HG02870 (cell line): ENCODE measurements at regions not wholly inside any gene's neighbourhood (a gene's known extent, or its start where the extent isn't known, plus 50 kb on each side); places are given as distances from the start of the nearest gene placed in this dataset.
A peak's percentile ranks its signal among the peaks of the same experiment; 100 is the strongest.

Experiments
- ATAC-seq: cut with Tn5 transposase; IDR thresholded peaks from one replicate; pipeline ENCODE4 v1.9.1; 2021; ENCODE audit warnings: mild to moderate bottlenecking, moderate library complexity; ENCODE audit not compliant: unreplicated experiment

DNA sequence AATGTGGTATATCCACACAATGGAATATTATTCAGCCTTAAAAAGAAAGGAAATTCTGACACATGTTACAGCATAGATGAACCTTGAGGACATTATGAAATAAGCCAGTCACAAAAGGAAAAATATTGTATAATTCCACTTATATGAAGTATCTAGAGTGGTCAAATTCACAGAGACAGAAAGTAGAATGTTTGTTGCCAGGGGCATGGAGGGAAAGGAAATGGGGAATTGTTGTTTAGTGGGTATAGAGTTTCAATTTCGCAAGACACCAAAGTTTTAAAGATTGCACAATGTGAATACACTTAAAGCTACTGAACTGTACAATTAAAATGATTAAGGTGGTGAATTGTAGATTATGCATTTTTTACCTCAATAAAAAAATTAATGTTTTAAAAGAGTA lies 92.9 kb downstream of the TXNL1 start:
- ATAC-seq, result no peak

DNA sequence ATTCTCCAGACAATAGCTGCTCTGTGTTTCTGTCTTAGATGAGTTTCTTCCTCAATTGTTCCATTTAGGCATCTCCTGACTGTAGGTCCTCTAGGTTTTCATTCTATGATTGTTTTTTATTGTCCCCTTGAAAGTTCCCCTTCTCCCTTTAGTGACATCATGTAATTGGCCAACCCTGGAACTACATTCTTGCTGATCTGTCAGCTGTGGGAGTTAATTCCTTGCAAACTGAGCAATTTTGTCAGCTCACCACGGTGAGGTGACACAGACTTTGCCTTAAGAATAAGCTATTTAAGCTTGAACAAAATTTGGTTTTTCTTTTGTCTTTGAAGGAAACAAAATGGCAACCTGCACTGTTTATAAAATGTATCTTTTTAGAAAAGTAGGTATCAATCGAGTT lies 95.9 kb downstream of the TXNL1 start:
- ATAC-seq, result no peak

GRCh38 chr18:56541793-56542192 lies 96.6 kb downstream of the TXNL1 start:
- peak; percentile 47 for ATAC-seq

GRCh38 chr18:56541340-56541739 lies 97.1 kb downstream of the TXNL1 start:
- ATAC-seq, result no peak

- no peak for ATAC-seq
These were observed 99.6 kb downstream of the TXNL1 start for GRCh38 chr18:56538746-56539145.

- ATAC-seq, result peak; percentile 100
These were observed 106.1 kb downstream of the TXNL1 start for GRCh38 chr18:56532176-56532840.

DNA sequence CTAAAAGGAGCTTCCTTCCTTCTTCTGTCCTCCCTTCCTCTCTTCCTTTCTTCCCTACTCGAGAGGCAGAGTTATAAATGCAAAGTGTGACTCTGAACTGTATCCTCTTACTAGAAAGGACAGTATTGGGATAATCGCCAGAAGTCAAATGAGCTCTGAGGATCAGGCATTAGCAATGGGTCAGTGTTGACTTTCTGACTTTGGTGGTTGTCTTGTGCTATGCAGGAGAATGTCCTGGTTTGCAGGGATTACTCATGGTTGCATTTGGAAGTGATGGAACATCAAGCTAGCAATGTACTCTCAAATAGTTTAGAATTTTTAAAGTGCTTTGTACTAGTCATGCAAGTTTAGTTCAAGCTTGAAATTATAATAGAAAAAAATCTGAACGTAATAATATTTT lies 115.6 kb downstream of the TXNL1 start:
- ATAC-seq, result no peak

GRCh38 chr18:56521263-56521662 lies 117.1 kb downstream of the TXNL1 start:
- no peak for ATAC-seq

GRCh38 chr18:56517761-56518160 lies 120.6 kb downstream of the TXNL1 start:
- no peak for ATAC-seq

DNA sequence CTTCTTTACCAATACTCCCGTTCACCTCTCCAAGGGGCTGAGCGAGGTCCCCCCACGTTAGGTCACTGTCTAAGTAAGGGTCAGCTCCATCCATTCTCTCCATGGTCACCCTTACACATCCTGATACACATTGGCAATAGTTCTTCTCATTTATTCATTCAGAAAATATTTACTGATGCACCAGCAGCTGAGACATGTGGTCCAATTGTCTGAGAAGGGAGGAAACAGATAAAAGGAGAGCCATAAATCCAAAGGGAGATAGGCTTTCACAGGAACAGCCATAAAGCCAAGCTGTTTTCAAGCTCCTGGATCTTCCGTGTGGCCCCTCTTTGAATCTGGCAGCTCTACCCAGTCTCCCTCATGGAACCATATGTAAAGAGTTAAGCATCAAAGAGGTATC lies 121.2 kb downstream of the TXNL1 start:
- ATAC-seq, result no peak

DNA sequence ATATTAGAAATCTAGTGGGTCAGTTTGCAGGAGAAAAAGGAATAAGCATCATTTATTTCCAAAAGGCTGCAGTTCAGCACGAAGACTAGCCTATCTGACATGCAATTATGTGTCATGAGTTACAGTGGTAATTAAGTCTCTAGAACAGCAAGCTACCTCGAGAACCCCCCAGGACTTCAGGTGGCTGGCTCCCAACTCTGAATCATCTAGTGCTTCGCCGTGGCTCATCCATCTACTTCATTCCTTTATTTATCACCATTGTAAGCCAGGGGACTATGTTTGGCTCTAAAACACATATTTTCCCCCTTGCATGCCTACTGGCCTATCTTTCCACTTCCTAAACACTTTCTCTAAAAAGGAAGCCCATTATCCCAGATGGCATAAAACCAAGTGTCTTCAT lies 121.6 kb downstream of the TXNL1 start:
- ATAC-seq, result no peak

DNA sequence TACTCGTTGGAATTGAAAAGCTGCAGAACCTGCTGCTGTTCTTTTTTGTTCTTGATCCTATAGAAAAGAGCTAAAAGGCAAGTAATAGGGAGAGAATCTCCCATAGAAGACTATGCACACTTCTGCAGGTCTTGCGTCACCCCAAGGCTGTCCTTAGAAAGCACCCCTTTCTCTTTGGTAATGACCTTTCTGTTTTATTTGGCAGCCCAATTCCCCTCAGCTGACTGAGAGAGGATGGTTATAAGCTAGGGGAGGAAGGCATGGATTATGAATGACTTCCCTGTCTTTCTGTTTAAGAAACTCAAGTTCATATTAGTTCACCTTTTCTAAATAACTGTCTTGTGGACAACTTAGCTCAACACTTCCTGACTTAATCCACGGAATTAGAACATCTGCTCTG lies 122.9 kb downstream of the TXNL1 start:
- ATAC-seq, result no peak

GRCh38 chr18:56511996-56512395 lies 126.4 kb downstream of the TXNL1 start:
- no peak for ATAC-seq

DNA sequence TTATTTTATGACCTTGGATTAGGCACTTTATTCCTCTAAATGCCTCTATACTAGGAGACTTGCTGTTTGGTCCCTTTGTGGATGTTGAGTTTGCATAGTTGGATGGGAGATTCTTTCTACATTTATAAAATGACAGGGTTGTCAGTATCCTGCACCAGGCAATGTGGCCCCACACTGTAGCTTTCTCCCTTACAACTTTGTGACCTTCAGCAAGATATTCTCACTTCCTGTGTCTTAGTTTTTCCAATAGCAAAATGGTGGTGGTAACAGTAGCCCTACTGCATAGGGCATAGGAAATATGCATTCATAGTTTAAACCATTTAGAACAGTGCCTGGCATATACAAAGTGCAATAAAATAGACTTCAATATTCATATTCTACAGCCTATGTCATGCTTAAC lies 128.3 kb downstream of the TXNL1 start:
- ATAC-seq, result no peak

DNA sequence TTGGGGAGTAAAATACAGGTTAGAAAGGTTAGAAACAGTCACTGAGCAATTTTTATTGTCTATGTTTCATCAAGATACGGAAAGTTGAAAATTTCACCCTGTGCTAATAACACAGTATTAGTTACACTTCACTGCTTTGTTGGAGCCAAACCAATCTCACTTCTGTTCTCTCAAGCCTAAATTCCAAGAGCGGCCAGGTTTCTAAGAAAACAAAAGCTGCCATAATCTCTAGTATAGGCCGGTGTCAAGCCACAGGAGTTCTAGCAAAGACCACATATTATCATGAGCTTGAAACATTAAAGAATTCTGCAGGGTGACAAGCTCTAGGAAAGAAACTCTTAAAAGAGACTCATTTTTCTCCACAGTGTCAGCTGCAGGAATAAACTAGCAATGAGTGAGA lies 128.7 kb downstream of the TXNL1 start:
- no peak for ATAC-seq

DNA sequence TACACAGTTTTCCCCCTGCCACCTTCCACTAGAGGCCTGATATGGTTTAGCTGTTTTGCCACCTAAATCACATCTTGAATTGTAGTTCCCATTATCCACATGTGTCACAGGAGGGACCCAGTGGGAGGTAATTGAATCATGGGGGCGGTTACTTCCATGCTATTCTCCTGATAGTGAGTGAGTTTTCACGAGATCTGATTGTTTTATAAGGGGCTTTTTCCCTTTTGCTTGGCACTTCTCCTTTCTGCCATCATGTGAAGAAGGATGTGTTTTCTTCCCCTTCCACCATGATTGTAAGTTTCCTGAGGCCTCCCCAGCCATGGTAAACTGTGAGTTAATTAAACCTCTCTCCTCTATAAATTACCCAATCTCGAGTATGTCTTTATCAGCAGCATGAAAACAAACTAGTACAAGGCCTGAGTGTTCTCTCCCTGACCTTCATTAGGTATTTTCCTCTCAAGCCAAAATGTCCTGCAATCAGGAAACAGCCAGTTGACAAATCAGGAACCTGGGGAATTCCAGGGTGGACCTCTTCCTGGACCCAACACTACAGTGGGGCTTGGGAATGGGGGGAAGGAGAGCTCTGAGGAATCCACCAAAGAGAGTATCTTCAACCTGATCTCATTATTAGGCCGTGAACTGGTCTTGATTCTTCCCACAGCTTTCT lies 129.9 kb downstream of the TXNL1 start:
- no peak for ATAC-seq

DNA sequence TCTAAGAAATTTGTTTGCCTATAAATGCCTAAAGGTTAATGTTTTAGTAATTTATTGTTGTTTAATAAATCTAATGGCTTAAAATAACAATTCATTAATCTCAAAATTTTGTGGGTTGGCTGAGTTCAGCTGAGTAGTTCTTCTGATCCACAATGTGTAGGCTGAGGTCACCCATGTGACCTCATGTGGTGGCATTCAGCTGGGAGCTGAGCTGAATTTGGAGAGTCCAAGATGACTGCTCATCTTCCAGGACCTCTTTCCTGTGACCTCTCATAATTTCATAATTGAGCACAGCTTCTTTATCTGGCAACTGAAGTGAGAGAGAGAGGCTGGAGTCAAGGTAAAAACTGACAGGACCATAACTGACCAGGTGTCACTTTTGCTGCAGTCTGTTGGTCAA lies 132.4 kb downstream of the TXNL1 start:
- no peak for ATAC-seq

GRCh38 chr18:56505293-56505692 lies 133.1 kb downstream of the TXNL1 start:
- ATAC-seq, result no peak

GRCh38 chr18:56501896-56502295 lies 136.5 kb downstream of the TXNL1 start:
- no peak for ATAC-seq

GRCh38 chr18:56495884-56496283 lies 142.5 kb downstream of the TXNL1 start:
- no peak for ATAC-seq

- no peak for ATAC-seq
These were observed 144.9 kb downstream of the TXNL1 start for GRCh38 chr18:56493531-56493930.

GRCh38 chr18:56492136-56492535 lies 146.3 kb downstream of the TXNL1 start:
- ATAC-seq, result no peak

DNA sequence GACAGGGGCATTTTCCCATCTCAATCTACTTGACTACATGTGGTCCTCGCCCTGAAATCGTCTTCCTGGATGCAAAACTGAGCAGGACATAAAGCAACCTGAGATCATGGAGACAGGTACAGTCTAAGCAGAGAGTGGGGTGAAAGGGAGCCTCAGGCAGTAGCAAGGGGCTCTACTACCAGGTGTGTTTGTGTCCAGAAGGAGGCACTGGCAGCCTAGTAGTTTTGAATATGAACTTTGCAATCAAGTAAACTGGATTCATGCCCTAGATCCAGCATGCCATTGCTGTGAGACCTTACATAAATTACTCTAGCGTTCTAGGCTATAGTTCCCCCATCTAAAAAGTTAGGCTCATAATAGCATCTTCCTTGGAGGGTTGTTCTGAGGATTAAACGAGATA lies 147.4 kb downstream of the TXNL1 start:
- ATAC-seq, result no peak
